HUES64 (cell line): ENCODE measurements at regions not wholly inside any gene's neighbourhood (a gene's known extent, or its start where the extent isn't known, plus 50 kb on each side); places are given as distances from the start of the nearest gene placed in this dataset.

Source experiments
- H3K27ac ChIP-seq: 2 replicates; pipeline ENCODE4 v1.7.0; 2013; ENCODE audit warnings: low read depth, low read length, inconsistent platforms
- H3K27me3 ChIP-seq: 2 replicates; pipeline ENCODE4 v1.6.1; 2013; ENCODE audit warnings: mild to moderate bottlenecking, low read length; ENCODE audit not compliant: insufficient read depth
- H3K36me3 ChIP-seq: 2 replicates; pipeline ENCODE4 v1.6.1; 2013; ENCODE audit warnings: mild to moderate bottlenecking, low read length; ENCODE audit not compliant: insufficient read depth
- H3K4me1 ChIP-seq: 2 replicates; pipeline ENCODE4 v1.6.1; 2013; ENCODE audit warnings: mild to moderate bottlenecking, low read length, moderate library complexity; ENCODE audit not compliant: insufficient read depth
- H3K4me3 ChIP-seq: 2 replicates; pipeline ENCODE4 v1.5.1; 2013; ENCODE audit warnings: mild to moderate bottlenecking, low read length, moderate library complexity
- H3K9ac ChIP-seq: 2 replicates; pipeline ENCODE4 v1.6.1; 2013; ENCODE audit warnings: mild to moderate bottlenecking, low read depth, low read length
- H3K9me3 ChIP-seq: 2 replicates; pipeline ENCODE4 v1.6.1; 2013; ENCODE audit warnings: low read depth, low read length; ENCODE audit not compliant: insufficient read depth
- WGBS: fragments of 150-250, 120-280 bp; methylation state at CpG from one replicate; pipeline ENCODE4 v1.1.7; 2013; ENCODE audit warnings: missing lambda C conversion rate; 5-methylcytosine and 5-hydroxymethylcytosine counted together

DNA sequence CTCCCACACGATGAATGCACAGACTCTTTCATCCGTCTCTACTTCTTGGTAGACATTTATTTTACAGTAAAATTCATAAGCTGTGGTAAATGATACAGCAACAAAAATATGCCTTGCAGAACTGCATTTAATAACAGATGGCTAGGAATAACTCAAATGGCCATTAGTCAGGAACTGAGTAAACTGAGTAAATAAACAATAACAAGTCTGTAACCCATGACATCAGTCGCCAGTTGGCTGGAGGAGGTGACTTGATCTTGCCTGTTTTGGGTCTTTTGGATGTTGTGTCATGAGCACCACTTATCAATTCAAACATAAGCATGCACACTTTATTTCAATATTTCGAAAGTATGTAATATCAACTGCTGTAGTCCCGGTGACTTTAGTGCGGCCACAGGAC is 632.6 kb upstream of the ARGLU1 start:
- over 99% methylated on average over 5 of the region's 6 CpGs for WGBS
- Histone ChIP-seq H3K36me3 (no peaks in the 10 kb centered on the region), H3K9ac (no peak overlapping the region), H3K4me1 (peaks cover 18% of the 10 kb centered on the region; the same call in 1 of the 2 replicates), H3K27me3 (no peaks in the 10 kb centered on the region), H3K27ac (no peak overlapping the region), H3K4me3 (no peak overlapping the region), H3K9me3 (no peaks in the 10 kb centered on the region; the same call in 1 of the 2 replicates)

DNA sequence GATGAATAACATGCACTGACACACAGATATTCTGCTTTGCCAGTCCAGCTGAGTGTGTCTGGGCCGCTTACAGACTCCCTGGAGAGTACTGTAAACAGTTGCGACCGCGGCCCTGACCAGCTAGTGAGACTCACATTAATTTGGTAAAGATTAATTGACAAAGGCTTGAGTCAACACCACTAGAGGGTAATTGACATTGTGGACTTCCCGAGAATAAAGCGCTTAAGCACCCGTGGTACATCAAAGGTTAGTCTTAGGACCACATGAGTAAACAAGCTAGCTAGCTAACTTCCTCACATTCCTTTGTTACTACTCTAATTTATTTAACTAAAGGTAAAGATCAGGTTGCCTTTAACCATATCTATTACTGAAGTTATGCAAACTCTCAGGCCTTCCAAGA is 624.4 kb upstream of the ARGLU1 start:
- H3K27ac ChIP-seq, result no peak overlapping the region
- H3K27me3 ChIP-seq, result peaks cover 8% of the 10 kb centered on the region; the same call in 1 of the 2 replicates
- peaks cover 22% of the 10 kb centered on the region for H3K4me1 ChIP-seq
- WGBS, result 18% methylated on average over 7 of the region's 7 CpGs
- H3K9ac ChIP-seq, result no peak overlapping the region
- no peak overlapping the region for H3K4me3 ChIP-seq
- peaks cover 3% of the 10 kb centered on the region; the same call in 1 of the 2 replicates for H3K9me3 ChIP-seq
- H3K36me3 ChIP-seq, result no peaks in the 10 kb centered on the region

GRCh38 chr13:107190065-107190464 is 622.1 kb upstream of the ARGLU1 start:
- no peak overlapping the region for H3K27ac ChIP-seq
- H3K9ac ChIP-seq, result no peak overlapping the region
- H3K36me3 ChIP-seq, result no peaks in the 10 kb centered on the region
- peaks cover 8% of the 10 kb centered on the region; the same call in 1 of the 2 replicates for H3K27me3 ChIP-seq
- peaks cover 3% of the 10 kb centered on the region; the same call in 1 of the 2 replicates for H3K9me3 ChIP-seq
- peaks cover 22% of the 10 kb centered on the region for H3K4me1 ChIP-seq
- 92% methylated on average over 1 of the region's 1 CpG for WGBS
- H3K4me3 ChIP-seq, result no peak overlapping the region

DNA sequence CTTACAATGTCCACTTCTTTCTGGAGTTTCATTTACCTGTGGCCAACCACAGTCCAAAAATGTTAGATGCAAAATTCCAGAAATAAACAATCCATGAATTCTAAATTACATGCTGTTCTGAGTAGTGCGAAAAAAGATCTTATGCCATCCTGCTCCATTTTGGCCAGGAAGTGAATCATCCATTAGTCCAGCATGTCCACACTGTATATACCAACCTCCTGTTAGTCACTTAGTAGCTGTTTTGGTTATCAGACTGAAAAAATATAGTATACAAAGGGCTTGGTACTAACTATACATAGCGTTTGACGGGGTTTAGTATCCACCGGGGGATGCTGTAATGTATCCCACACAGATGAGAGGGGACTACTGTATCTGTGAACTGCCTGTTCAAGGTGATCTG is 618.0 kb upstream of the ARGLU1 start:
- 99% methylated on average over 4 of the region's 4 CpGs for whole genome bisulfite sequencing

DNA sequence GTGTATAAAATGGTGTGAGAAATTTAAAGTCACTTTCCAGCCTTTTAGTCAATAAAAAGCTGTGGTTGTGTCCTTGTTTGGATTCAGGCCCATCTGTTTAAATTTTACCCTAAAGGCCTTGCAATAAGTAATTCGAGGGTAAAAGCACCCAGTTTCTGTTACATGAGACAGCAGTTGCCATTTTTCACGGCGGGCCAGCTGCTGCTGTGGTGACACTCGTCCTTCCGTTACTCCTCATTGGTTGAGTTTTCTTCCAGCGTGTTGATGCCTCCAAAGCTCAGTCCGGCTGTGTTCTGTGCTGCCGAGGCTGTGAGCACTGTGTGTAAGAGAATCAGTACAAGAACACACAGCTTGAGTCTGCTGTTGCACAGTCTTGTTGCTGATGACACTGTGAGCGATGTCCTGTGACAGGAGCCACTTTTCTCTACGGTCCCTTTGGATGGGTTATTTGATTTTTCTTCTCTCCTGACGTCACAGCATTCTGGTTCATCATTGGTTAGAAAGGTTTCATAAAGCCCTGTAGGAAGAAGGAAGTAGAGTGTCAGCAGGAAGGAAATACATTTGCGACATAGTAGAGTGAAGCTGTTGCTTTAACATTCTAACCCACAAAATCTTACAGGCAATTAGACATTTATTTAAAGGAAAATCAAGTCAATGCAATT is 602.5 kb upstream of the ARGLU1 start:
- Histone ChIP-seq H3K4me3 (no peak overlapping the region), H3K27ac (no peak overlapping the region), H3K36me3 (no peaks in the 10 kb centered on the region), H3K27me3 (no peaks in the 10 kb centered on the region), H3K9ac (no peak overlapping the region), H3K4me1 (no peaks in the 10 kb centered on the region), H3K9me3 (no peaks in the 10 kb centered on the region)
- 93% methylated on average over 12 of the region's 12 CpGs for WGBS

More for the DNA sequence above, 618.0 kb upstream of the ARGLU1 start:
- H3K9me3 ChIP-seq, result no peaks in the 10 kb centered on the region
- H3K27ac ChIP-seq, result no peak overlapping the region
- no peak overlapping the region for H3K9ac ChIP-seq
- H3K4me1 ChIP-seq, result peaks cover 9% of the 10 kb centered on the region
- H3K27me3 ChIP-seq, result no peaks in the 10 kb centered on the region
- H3K4me3 ChIP-seq, result no peak overlapping the region
- H3K36me3 ChIP-seq, result no peaks in the 10 kb centered on the region

DNA sequence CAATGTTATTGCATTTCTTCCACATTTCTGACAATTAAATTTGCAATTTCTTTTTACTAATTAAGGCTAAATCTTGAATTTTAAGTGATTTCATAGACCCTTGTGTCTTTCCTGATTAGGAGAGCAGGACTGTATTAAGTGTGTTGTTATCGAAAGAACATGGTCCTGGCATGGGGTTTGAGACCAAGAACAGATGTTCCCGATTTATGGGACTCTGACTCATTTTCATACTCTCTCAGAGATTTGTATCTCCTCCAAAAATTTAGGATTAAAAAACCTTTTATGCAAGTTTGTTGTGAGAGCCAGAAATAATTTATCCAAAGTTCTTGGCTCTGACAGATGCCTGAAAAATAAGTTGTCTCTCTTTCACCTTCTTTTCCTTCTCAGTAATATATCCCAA is 589.3 kb upstream of the ARGLU1 start:
- Histone ChIP-seq H3K27me3 (no peaks in the 10 kb centered on the region), H3K4me1 (no peaks in the 10 kb centered on the region), H3K9ac (no peak overlapping the region), H3K27ac (no peak overlapping the region), H3K36me3 (no peaks in the 10 kb centered on the region), H3K4me3 (no peak overlapping the region), H3K9me3 (no peaks in the 10 kb centered on the region)
- 89% methylated on average over 2 of the region's 2 CpGs for WGBS

DNA sequence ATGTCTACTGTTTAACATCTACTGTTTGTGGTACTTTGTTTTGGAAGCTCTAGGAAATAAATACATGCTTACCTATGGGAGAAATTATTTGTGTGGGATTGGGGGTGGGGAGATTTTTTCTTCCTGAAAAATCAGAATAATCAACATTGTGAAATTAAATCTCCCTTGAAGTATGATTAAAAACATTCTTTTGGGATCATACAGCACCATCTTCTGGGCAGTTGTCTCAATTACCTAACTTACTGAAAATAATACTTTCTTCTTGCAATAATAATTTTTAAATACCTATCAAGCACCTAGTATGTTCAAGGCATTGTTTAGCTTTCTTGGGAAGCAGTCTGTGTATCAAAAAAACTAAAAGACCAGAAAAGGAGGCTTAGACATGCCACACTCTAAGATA is 576.5 kb upstream of the ARGLU1 start:
- H3K4me3 ChIP-seq, result no peak overlapping the region
- H3K36me3 ChIP-seq, result no peaks in the 10 kb centered on the region
- H3K9ac ChIP-seq, result no peak overlapping the region
- H3K27me3 ChIP-seq, result no peaks in the 10 kb centered on the region
- no peak overlapping the region for H3K27ac ChIP-seq
- H3K4me1 ChIP-seq, result no peaks in the 10 kb centered on the region
- H3K9me3 ChIP-seq, result no peaks in the 10 kb centered on the region

DNA sequence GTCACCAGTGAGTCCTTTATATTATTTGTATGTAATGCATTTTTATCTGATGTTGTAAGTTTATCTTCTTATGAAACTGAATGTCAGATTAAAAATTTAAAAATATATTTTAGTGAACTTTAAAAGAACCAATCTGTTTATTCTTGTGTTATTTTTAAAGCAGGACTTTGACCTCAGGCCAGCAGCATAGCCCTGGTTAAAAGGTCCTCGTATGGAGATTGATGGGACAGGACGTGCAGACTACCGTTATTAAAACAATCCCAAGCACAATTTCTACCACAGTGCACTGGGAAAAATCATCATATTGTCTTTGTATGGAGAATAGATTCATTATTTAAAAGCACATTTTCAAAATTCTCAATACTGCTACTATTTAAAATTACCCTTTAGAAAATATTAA is 573.8 kb upstream of the ARGLU1 start:
- Histone ChIP-seq H3K27ac (no peak overlapping the region), H3K4me3 (no peak overlapping the region), H3K4me1 (no peaks in the 10 kb centered on the region), H3K9ac (no peak overlapping the region), H3K36me3 (no peaks in the 10 kb centered on the region), H3K27me3 (no peaks in the 10 kb centered on the region), H3K9me3 (no peaks in the 10 kb centered on the region)
- WGBS, result 96% methylated on average over 3 of the region's 3 CpGs

DNA sequence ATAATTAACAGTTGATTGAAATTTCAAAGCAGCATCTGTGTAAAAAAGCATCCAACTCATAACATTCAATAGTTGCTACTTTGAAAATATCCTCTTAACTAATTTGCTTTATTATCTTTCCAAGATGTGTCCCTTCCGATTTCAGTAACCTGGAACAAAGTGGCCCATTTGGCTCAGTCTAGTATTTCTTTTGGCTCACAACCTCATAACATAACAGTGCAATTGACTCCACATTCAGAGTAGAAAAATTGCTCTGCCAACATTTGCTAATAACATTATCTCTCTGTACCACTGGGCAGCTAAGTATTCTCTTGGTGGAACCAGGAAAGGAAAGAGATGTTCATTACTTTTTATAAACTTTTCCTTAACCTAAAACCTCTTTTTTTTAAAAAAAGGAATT is 571.1 kb upstream of the ARGLU1 start:
- Histone ChIP-seq H3K9ac (no peak overlapping the region), H3K27me3 (no peaks in the 10 kb centered on the region), H3K36me3 (no peaks in the 10 kb centered on the region), H3K4me1 (no peaks in the 10 kb centered on the region), H3K4me3 (no peak overlapping the region), H3K9me3 (no peaks in the 10 kb centered on the region), H3K27ac (no peak overlapping the region)
- 89% methylated on average over 1 of the region's 1 CpG for WGBS

GRCh38 chr13:107138486-107138885 is 570.5 kb upstream of the ARGLU1 start:
- Histone ChIP-seq H3K27ac (no peak overlapping the region), H3K9ac (no peak overlapping the region), H3K9me3 (no peaks in the 10 kb centered on the region), H3K4me3 (no peak overlapping the region), H3K27me3 (no peaks in the 10 kb centered on the region), H3K36me3 (no peaks in the 10 kb centered on the region), H3K4me1 (no peaks in the 10 kb centered on the region)
- 90% methylated on average over 1 of the region's 1 CpG for whole genome bisulfite sequencing

DNA sequence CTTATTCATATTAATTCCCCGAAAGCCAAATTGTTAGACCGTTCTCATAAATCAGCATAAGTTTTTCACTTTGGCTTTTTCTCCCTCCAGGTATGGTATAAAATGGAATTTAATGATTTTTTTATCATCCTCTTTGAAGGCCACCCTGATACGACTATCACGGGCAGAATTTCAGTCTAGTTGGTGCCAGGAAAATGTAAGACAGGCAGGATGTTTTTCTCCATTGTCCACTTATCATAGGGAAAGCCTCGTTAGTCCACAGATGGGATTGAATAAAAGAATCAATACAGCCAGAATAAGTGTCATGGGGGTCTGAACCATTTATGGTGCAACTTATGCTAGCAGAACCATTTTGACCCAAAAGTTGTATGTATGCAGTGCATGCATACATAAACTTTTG is 566.0 kb upstream of the ARGLU1 start:
- H3K9me3 ChIP-seq, result no peaks in the 10 kb centered on the region
- no peaks in the 10 kb centered on the region for H3K36me3 ChIP-seq
- WGBS, result 97% methylated on average over 5 of the region's 5 CpGs
- no peak overlapping the region for H3K9ac ChIP-seq
- H3K4me3 ChIP-seq, result no peak overlapping the region
- no peak overlapping the region for H3K27ac ChIP-seq
- H3K4me1 ChIP-seq, result no peaks in the 10 kb centered on the region
- H3K27me3 ChIP-seq, result no peaks in the 10 kb centered on the region

DNA sequence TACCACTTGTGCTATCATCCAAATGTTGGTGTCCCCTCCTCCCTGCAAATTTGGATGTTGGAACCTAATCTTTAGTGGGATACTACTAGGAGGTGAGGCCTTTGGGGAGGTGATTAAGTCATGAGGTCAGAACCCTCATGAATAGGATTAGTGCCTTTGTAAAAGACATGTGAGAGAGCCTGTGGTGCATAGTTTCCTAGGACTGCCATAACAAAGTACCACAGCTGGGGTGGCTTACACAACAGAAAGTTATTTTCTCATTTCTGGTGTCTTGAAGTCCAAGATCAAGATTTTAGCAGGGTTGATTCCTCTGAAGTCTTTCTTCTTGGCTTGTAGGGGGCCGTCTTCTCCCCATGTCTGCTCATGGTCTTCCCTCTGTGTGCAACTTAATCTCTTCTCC is 562.6 kb upstream of the ARGLU1 start:
- no peaks in the 10 kb centered on the region for H3K27me3 ChIP-seq
- H3K36me3 ChIP-seq, result no peaks in the 10 kb centered on the region
- no peak overlapping the region for H3K4me3 ChIP-seq
- WGBS, result 91% methylated on average over 1 of the region's 1 CpG
- no peaks in the 10 kb centered on the region for H3K9me3 ChIP-seq
- H3K9ac ChIP-seq, result no peak overlapping the region
- peaks cover under 1% of the 10 kb centered on the region; the same call in 1 of the 2 replicates for H3K4me1 ChIP-seq
- H3K27ac ChIP-seq, result no peak overlapping the region
